Naive B cell (primary cell): ENCODE measurements at regions not wholly inside any gene's neighbourhood (a gene's known extent, or its start where the extent isn't known, plus 50 kb on each side); places are given as distances from the start of the nearest gene placed in this dataset.
A peak's percentile ranks its signal among the peaks of the same experiment; 100 is the strongest.

ENCODE experiments used
- ATAC-seq, 2 donors: fragments of 150-1000 bp; cut with Tn5 transposase; 2 replicates each; pipeline ENCODE4 v1.10.0; 2021; ENCODE audit warnings: low read depth in 2 of 2, mild to moderate bottlenecking in 2 of 2, moderate library complexity in 2 of 2
- DNase-seq: peaks from one replicate; pipeline ENCODE4 v3.0.0; 2022
- H3K27ac Mint-ChIP-seq, 6 donors: one replicate each; pipeline ENCODE4 v1.8.0; 2020 to 2022; ENCODE audit warnings: mild to moderate bottlenecking in 6 of 6, mixed read lengths in 6 of 6, moderate library complexity in 5 of 6, inconsistent platforms in 2 of 6
- H3K27me3 Mint-ChIP-seq, 3 donors: one replicate each; pipeline ENCODE4 v1.8.0; 2021 to 2022; ENCODE audit warnings: mixed read lengths in 3 of 3, mild to moderate bottlenecking in 1 of 3
- H3K36me3 Mint-ChIP-seq, 2 donors: one replicate each; pipeline ENCODE4 v1.8.0; 2020 to 2022; ENCODE audit warnings: mixed read lengths in 2 of 2, inconsistent platforms in 1 of 2, mild to moderate bottlenecking in 1 of 2
- H3K4me1 Mint-ChIP-seq, 3 donors: one replicate each; pipeline ENCODE4 v1.8.0; 2020 to 2022; ENCODE audit warnings: mixed read lengths in 3 of 3, inconsistent platforms in 1 of 3, mild to moderate bottlenecking in 1 of 3, moderate library complexity in 1 of 3
- H3K4me3 Mint-ChIP-seq, 8 donors: one replicate each; pipeline ENCODE4 v1.8.0; 2020 to 2022; ENCODE audit warnings: mild to moderate bottlenecking in 8 of 8, mixed read lengths in 8 of 8, moderate library complexity in 8 of 8, inconsistent platforms in 2 of 8
- H3K9me3 Mint-ChIP-seq, 7 donors: one replicate each; pipeline ENCODE4 v1.8.0; 2020 to 2022; ENCODE audit warnings: mixed read lengths in 7 of 7, mild to moderate bottlenecking in 5 of 7, inconsistent platforms in 2 of 7, moderate library complexity in 1 of 7

DNA sequence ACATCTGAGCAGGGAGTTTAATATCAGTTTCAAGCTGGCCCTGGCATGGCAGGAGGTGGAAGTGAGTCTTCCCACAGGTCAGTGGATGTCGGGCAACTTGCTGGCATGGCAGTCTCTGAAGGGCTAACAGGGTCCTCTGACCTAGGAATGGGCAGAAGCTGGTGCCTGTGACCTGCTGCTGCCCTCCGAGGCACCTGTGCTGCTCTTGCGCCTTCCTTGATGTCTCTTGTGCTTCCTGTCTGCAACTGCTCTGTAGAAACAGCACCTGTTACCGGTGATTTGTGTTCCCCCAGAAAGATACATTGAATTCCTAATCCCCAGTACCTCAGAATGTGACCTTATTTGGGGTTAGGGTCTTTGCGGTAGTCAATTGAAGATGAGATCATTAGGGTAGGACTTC, 86.5 kb upstream of the SLC22A11 start:
- DNase-seq = no peak
- Mint-ChIP-seq H3K27me3 (peaks cover 7 to 14% (median 11%) of the 10 kb centered on the region in 3 donors), H3K4me1 (no peaks in the 10 kb centered on the region), H3K4me3 (no peak overlapping the region), H3K36me3 (peaks cover 0 to 5% of the 10 kb centered on the region in 2 donors), H3K9me3 (peaks cover 0 to 7% (median 0%) of the 10 kb centered on the region in 7 donors), H3K27ac (no peak overlapping the region)
- no peak for ATAC-seq

DNA sequence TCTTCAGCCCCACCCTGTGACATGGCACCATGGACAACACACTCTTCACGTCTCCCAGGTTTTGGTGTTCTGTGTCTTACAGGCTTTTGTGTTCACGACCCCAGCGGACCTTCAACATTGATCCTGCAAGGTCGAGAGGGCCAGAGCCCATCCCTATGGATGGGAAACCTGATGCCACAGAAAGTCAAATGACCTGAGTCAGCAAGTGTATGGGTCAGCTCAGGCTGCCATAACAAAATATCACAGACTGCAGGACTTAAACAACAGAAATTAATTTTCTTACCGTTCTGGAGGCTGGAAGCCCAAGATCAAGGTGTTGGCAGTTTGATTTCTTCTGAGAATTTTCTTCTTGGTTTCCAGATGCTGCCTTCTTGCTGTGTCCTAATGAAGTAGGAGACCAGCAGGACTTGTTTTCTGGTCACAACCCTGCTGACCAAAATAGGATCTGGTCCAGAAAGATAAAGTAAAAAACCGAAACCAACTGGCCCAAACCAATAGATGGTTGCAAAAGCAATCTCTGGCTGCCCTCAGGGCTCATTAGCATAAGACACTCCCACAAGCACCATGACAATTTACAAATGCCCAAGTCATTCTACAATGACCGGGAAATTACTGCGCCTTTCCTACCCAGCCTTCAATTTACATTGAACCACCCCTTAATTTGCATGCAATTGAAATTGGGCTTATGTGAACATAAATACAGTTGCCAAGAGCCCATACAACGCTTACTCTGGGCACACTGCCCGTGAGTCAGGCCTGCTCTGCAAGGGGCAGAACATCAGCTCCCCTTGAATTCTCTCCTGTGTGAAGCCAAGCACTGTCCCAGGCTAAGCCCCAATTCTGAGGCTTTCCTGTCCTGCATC, 82.9 kb upstream of the SLC22A11 start:
- H3K4me1 Mint-ChIP-seq = peaks cover 0 to 5% (median 0%) of the 10 kb centered on the region in 3 donors
- no peak overlapping the region for H3K4me3 Mint-ChIP-seq
- peaks cover 0 to 5% of the 10 kb centered on the region in 2 donors for H3K36me3 Mint-ChIP-seq
- H3K9me3 Mint-ChIP-seq = peaks cover 0 to 7% (median 0%) of the 10 kb centered on the region in 7 donors
- no peak overlapping the region for H3K27ac Mint-ChIP-seq
- DNase-seq = no peak
- ATAC-seq = no peak
- peaks cover 7 to 34% (median 23%) of the 10 kb centered on the region in 3 donors for H3K27me3 Mint-ChIP-seq

DNA sequence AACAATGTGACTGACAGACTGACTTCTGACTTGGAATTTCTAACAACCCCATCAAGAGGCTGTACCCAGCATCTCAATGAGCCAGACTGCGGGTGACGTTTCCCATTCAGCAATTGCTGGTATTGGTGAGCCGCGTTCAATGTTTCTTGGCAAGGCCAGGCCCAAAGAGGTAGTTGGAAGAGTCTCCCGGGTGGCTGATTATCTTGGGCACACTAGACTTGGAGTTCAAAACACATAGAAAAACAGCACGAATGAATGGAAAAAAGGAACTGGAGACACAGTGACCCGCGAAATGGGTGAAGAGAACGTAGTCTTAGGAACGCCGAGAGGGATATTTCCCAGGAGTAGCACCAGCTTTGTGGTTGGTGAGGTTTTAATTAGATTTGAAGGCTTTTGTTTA, 81.1 kb upstream of the SLC22A11 start:
- DNase-seq (no peak), ATAC-seq (no peak)
- peaks cover 14 to 37% (median 20%) of the 10 kb centered on the region in 3 donors for H3K27me3 Mint-ChIP-seq
- no peak overlapping the region for H3K4me3 Mint-ChIP-seq
- H3K9me3 Mint-ChIP-seq = peaks cover 0 to 7% (median 0%) of the 10 kb centered on the region in 7 donors
- H3K27ac Mint-ChIP-seq = peak overlapping the region in 1 of 6 donors; percentile 55
- peaks cover 0 to 5% (median 0%) of the 10 kb centered on the region in 3 donors for H3K4me1 Mint-ChIP-seq
- H3K36me3 Mint-ChIP-seq = peaks cover 4 to 5% of the 10 kb centered on the region in 2 donors

DNA sequence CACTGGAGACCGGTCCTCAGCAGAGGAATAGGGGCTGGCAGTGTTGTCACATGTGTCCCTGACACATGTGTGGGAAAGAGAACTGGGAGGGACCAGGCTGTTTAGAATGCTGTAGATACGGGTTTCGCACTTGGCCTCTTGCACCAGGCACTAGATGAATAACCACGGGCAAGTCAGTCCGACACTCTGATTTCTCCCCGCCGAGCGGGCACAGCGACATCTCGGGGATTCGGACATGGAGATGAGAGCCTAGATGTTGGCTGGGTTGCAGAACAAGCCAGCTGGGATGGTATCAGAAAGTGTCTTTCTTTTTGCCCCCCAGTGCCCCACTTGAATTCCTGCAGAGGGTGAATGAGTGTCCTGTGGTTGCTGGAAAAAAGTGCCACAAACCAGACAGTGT, 80.6 kb upstream of the SLC22A11 start:
- H3K36me3 Mint-ChIP-seq = peaks cover 4 to 5% of the 10 kb centered on the region in 2 donors

DNA sequence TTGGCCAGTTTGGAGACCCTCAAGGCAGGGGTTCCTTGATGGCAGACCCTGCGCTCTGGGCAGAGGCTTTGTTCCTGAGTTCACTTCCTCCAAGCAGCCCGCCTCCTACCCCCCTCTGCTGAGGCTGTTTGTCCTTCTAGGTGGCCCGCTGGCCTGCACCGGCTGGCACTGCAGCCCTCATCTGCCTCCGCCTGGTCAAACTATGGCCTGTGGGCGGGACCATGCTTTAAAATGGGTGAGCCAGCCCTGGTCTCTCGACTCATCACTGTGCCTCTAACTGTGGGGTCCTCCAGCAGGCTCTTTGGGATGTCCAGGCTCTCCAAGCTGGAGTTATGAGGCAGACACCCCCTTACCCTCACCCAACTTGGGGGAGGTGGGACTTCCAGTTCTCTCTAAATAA, 78.9 kb upstream of the SLC22A11 start:
- Mint-ChIP-seq H3K36me3 (peaks cover 0 to 4% of the 10 kb centered on the region in 2 donors), H3K27ac (no peak overlapping the region), H3K4me1 (peaks cover 0 to 5% (median 0%) of the 10 kb centered on the region in 3 donors), H3K9me3 (peaks cover 0 to 5% (median 0%) of the 10 kb centered on the region in 7 donors), H3K27me3 (peaks cover 14 to 37% (median 17%) of the 10 kb centered on the region in 3 donors), H3K4me3 (no peak overlapping the region)
- DNase-seq (no peak), ATAC-seq (no peak)

More for the DNA sequence above, 80.6 kb upstream of the SLC22A11 start:
- DNase-seq (no peak), ATAC-seq (no peak)
- Mint-ChIP-seq H3K4me1 (peaks cover 0 to 5% (median 0%) of the 10 kb centered on the region in 3 donors), H3K4me3 (no peak overlapping the region), H3K27me3 (peaks cover 14 to 37% (median 20%) of the 10 kb centered on the region in 3 donors), H3K9me3 (peaks cover 0 to 7% (median 0%) of the 10 kb centered on the region in 7 donors), H3K27ac (no peak overlapping the region)

DNA sequence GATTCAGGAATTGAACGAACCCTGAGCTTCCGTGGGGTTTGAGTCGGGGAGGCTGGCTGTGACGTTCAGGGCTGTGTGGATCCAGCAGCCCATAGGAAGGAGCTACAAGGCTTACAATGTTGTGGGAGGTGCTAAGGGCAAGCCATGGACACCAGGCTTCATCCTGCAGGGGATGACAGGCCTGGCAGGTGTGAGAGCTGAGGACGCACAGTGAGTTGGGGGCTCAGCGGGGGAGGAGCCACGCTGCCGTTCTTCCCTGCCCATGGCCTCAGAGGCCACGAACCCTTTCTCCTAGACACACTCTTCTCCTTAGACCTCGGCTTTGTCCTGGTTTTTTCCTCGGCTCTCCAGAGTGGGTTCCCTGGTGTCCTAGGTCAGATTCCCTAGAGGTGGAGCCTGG, 78.1 kb upstream of the SLC22A11 start:
- H3K27me3 Mint-ChIP-seq = peaks cover 14 to 37% (median 15%) of the 10 kb centered on the region in 3 donors
- H3K36me3 Mint-ChIP-seq = peaks cover 0 to 4% of the 10 kb centered on the region in 2 donors
- ATAC-seq = no peak
- H3K4me3 Mint-ChIP-seq = peak overlapping the region in 1 of 8 donors; percentile 10
- H3K9me3 Mint-ChIP-seq = peaks cover 0 to 5% (median 0%) of the 10 kb centered on the region in 7 donors
- H3K4me1 Mint-ChIP-seq = peaks cover 0 to 5% (median 0%) of the 10 kb centered on the region in 3 donors
- peak overlapping the region in 1 of 6 donors; percentile 87 for H3K27ac Mint-ChIP-seq
- DNase-seq = no peak

DNA sequence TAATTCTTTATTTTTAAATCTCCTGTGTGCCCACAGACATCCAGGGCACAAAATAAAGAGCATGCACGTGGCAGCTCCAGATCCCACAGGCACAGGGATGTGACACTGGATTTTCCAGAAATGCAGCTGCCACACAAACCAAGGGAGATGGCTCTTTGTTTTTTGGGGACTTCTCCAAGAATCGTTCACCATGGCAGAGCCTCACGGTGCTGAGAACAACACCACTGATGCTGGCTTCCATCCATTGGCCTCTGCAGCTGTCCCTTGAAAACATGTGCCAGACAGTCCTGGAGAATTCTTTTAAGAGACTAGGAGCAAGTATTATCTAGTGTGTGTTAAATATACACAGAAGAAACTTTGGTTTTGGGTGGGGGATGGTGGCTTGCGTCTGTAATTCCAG, 73.2 kb upstream of the SLC22A11 start:
- Mint-ChIP-seq H3K4me3 (no peak overlapping the region), H3K27me3 (peaks cover 21 to 33% (median 27%) of the 10 kb centered on the region in 3 donors), H3K27ac (no peak overlapping the region), H3K36me3 (peaks cover 0 to 4% of the 10 kb centered on the region in 2 donors), H3K4me1 (peaks cover 0 to under 1% (median 0%) of the 10 kb centered on the region in 3 donors), H3K9me3 (peaks cover 0 to 5% (median 0%) of the 10 kb centered on the region in 7 donors)
- ATAC-seq (no peak), DNase-seq (no peak)

DNA sequence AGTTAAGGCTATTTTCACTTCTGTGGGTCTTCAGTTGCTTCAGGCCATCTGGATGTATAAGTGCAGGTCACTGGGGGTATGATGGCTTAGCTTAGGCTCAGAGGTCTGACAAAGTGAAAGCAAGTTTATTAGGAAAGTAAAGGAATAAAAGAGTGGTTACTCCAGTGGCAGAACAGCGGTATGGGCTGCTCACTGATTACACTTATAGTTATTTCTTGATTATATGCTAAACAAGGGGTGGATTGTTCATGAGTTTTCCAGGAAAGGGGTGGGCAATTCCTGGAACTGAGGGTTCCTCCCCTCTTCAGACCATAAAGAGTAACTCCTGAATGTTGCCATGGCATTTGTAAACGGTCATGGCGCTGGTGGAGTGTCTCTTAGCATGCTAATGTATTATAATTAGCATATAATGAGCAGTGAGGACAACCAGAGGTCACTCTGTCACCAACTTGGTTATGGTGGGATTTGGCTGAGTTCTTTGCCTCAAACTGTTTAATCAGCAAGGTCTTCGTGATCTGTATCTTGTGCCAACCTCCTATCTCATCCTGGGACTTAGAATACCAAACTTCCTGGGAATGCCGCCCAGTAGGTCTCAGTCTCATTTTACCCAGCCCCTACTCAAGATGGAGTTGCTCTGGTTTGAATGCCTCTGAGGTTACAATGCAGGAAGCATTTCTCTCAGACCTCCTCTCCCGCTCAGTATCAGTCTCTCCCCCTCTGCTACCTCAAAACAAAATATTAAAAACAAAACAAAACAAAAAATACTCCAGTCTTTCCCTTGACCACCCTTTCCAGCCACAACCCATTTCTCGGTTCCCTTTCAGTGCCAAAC, 71.3 kb upstream of the SLC22A11 start:
- H3K27me3 Mint-ChIP-seq = peaks cover 20 to 29% (median 23%) of the 10 kb centered on the region in 3 donors
- no peak for ATAC-seq
- no peak for DNase-seq
- no peaks in the 10 kb centered on the region for H3K36me3 Mint-ChIP-seq
- H3K9me3 Mint-ChIP-seq = no peaks in the 10 kb centered on the region
- H3K27ac Mint-ChIP-seq = peak overlapping the region in 1 of 6 donors; percentile 7
- H3K4me1 Mint-ChIP-seq = peaks cover 1 to 2% (median 2%) of the 10 kb centered on the region in 3 donors
- no peak overlapping the region for H3K4me3 Mint-ChIP-seq

DNA sequence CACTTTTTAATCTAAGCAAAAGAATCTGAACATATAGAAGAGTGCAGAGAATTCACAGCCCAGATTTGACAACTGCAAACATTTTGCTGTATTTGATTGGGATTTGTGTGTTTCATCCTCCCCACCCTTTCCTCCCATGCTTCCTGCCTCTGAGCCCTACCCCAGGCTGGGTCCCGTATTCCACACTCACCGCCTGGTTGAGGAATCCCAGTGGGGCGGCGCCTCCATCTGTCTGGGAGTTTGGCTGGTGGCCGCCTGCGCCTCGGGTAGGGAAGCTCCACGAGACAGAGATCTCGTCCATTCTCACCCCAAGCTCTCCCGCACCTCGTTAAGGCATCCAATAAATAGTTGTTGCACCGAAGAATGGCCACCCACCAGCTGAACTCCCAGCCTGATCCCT, 70.7 kb upstream of the SLC22A11 start:
- H3K9me3 Mint-ChIP-seq = no peaks in the 10 kb centered on the region
- H3K4me3 Mint-ChIP-seq = no peak overlapping the region
- H3K27me3 Mint-ChIP-seq = peaks cover 24 to 36% (median 29%) of the 10 kb centered on the region in 3 donors
- no peak for ATAC-seq
- H3K4me1 Mint-ChIP-seq = peaks cover 8 to 9% (median 8%) of the 10 kb centered on the region in 3 donors
- no peaks in the 10 kb centered on the region for H3K36me3 Mint-ChIP-seq
- no peak for DNase-seq
- H3K27ac Mint-ChIP-seq = no peak overlapping the region

DNA sequence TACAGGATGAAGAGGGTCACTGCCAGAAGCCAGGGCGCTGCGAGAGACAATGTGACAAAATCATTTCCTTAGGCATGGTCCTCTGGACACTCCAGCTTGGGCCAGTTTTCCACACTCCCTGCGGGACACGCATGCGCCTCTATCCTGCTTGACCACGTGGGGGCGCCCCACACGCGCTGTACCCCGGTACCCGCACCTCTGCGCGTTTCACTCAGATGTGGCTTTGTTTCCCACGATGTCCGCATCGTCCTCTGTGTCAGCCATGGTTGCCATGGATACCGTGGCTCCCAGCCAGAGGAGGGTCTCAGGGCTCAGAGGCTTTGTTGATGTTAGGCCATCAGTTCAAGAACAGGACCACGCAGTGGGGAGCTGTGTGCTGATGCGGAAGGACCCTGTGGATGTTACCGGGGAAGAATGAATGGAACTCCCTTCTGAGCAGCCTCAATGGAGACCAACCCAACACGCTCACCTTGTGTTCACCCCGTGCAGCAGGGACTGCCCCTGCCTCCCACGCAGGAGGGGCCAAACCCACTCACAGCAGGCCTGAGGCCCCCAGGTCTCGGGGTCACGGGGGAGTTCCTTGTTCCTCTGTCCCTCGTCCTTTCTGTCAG, 65.8 kb upstream of the SLC22A11 start:
- peaks cover 16 to 28% (median 23%) of the 10 kb centered on the region in 3 donors for H3K27me3 Mint-ChIP-seq
- H3K4me3 Mint-ChIP-seq = peak overlapping the region in 2 of 8 donors; percentile 40 to 43
- no peaks in the 10 kb centered on the region for H3K9me3 Mint-ChIP-seq
- no peaks in the 10 kb centered on the region for H3K36me3 Mint-ChIP-seq
- DNase-seq (peak; percentile 26), ATAC-seq (peak; percentile 46 to 74)
- peaks cover 19 to 27% (median 26%) of the 10 kb centered on the region in 3 donors for H3K4me1 Mint-ChIP-seq
- H3K27ac Mint-ChIP-seq = peak overlapping the region in 3 of 6 donors; percentile 32 to 60 (median 39)

DNA sequence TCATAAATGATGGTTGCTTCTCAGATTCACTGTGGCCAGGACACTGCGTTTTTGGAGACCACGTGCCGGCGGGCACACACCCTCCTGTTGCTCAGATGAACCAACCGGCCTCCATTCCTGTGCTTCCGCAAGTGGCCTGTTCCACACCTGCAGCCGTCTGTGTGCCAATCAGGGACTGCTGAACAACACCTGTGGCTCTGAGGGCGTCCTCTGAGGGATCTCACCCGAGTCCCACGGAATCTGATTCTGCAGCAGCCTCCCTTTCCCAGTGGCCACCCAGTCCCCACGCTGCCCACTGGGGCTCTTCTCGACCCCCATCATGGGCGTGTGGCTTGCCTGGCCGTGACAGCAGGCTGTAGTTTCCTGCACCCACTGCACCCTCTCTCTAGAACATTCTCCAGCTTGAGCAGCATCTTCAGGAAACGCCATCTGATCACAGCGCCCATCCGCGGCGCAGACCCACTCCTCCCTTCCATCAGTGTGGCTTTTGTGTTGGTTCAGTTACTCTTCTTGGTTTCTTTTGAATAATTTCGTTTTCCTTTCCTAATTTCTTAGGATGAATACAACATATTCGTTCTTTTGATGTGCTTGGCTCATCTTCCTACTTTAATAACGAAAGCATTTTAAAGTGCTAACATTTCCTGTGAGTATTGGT, 65.1 kb upstream of the SLC22A11 start:
- H3K27me3 Mint-ChIP-seq = peaks cover 13 to 21% (median 15%) of the 10 kb centered on the region in 3 donors
- H3K4me3 Mint-ChIP-seq = peak overlapping the region in 4 of 8 donors; percentile 40 to 61 (median 47)
- peaks cover 19 to 27% (median 26%) of the 10 kb centered on the region in 3 donors for H3K4me1 Mint-ChIP-seq
- DNase-seq (no peak), ATAC-seq (no peak)
- no peaks in the 10 kb centered on the region for H3K9me3 Mint-ChIP-seq
- H3K27ac Mint-ChIP-seq = peak overlapping the region in 1 of 6 donors; percentile 44
- H3K36me3 Mint-ChIP-seq = no peaks in the 10 kb centered on the region

DNA sequence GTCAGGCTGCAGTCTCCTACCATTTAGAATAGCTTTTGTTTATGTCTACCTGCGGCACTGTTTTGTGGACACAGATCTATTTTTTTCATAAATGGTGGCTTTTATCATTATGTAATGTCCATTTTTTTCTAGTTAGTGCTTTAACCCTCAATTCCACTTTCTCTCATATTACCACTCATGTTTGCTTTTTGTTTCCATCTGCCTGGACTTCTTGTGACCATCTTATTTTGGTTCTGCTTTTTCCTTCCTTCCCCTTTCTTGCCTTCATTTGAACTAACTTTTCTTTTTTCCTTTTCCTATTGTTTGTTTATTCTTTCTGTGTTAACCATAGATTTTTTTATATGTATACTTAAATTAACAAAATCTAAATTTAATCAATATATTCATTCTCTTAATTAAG, 63.2 kb upstream of the SLC22A11 start:
- Mint-ChIP-seq H3K27me3 (peaks cover 9 to 20% (median 15%) of the 10 kb centered on the region in 3 donors), H3K36me3 (no peaks in the 10 kb centered on the region), H3K4me3 (peak overlapping the region in 1 of 8 donors; percentile 2), H3K9me3 (no peaks in the 10 kb centered on the region), H3K27ac (peak overlapping the region in 1 of 6 donors; percentile 1), H3K4me1 (peaks cover 19 to 27% (median 26%) of the 10 kb centered on the region in 3 donors)
- ATAC-seq = peak; percentile 35 to 58
- DNase-seq = peak; percentile 14
